DND-41 (cell line): ENCODE measurements at regions not wholly inside any gene's neighbourhood (a gene's known extent, or its start where the extent isn't known, plus 50 kb on each side); places are given as distances from the start of the nearest gene placed in this dataset.
"Not testable (repeated sequence)": the region's sequence is repeated elsewhere in the genome, so short reads cannot be mapped to it uniquely, and the experiment has no call there.

ENCODE experiments used
- ATAC-seq: fragments of 200-7000 bp; cut with Tn5 transposase; 3 replicates; pipeline ENCODE4 v1.9.1; 2021; ENCODE audit warnings: low read depth; ENCODE audit not compliant: insufficient read depth
- DNase-seq: peaks from one replicate; pipeline ENCODE4 v3.0.0-alpha.2; 2020
- H2AFZ ChIP-seq: 2 replicates; pipeline ENCODE4 v1.6.0; 2012; ENCODE audit warnings: low read depth, low read length
- H3K27ac ChIP-seq: 2 replicates; pipeline ENCODE4 v1.5.1; 2012; ENCODE audit warnings: low read length, inconsistent platforms
- H3K27me3 ChIP-seq: fragments of 200-600 bp; sonication (generic); 2 replicates; pipeline ENCODE4 v1.6.0; 2012; ENCODE audit warnings: low read length, mild to moderate bottlenecking, inconsistent platforms; ENCODE audit not compliant: insufficient read depth, poor library complexity
- H3K36me3 ChIP-seq: 2 replicates; pipeline ENCODE4 v1.5.1; 2012; ENCODE audit warnings: low read length, inconsistent platforms; ENCODE audit not compliant: insufficient read depth
- H3K4me1 ChIP-seq: 2 replicates; pipeline ENCODE4 v1.5.1; 2012; ENCODE audit warnings: mild to moderate bottlenecking, low read length; ENCODE audit not compliant: insufficient read depth
- H3K4me2 ChIP-seq: 2 replicates; pipeline ENCODE4 v1.6.0; 2012; ENCODE audit warnings: mild to moderate bottlenecking, moderate library complexity, low read length, inconsistent platforms; ENCODE audit not compliant: insufficient read depth
- H3K4me3 ChIP-seq, 2 experiments: fragments of 200-600 bp in 1 of 2; shearing (Covaris generic) in 1 of 2; 2 replicates each; pipeline ENCODE4 v1.5.1; 2012 to 2016; ENCODE audit warnings: inconsistent platforms in 2 of 2, low read length in 2 of 2, mild to moderate bottlenecking in 2 of 2, low read depth in 1 of 2, moderate library complexity in 1 of 2
- H3K79me2 ChIP-seq: 2 replicates; pipeline ENCODE4 v1.6.0; 2012; ENCODE audit warnings: low read length, inconsistent platforms; ENCODE audit not compliant: insufficient read depth
- H3K9ac ChIP-seq: 2 replicates; pipeline ENCODE4 v1.6.0; 2012; ENCODE audit warnings: low read depth, mild to moderate bottlenecking, inconsistent platforms, low read length, moderate library complexity
- H3K9me3 ChIP-seq: 2 replicates; pipeline ENCODE4 v1.5.1; 2012; ENCODE audit warnings: low read length, moderate library complexity, mild to moderate bottlenecking, inconsistent platforms; ENCODE audit not compliant: insufficient read depth, severe bottlenecking
- H4K20me1 ChIP-seq: 2 replicates; pipeline ENCODE4 v1.6.0; 2012; ENCODE audit warnings: low read length; ENCODE audit not compliant: insufficient read depth
- CTCF ChIP-seq: IDR thresholded peaks from 2 replicates; pipeline ENCODE4 v1.5.1; 2012; ENCODE audit warnings: borderline replicate concordance, low read length, moderate library complexity, mild to moderate bottlenecking; ENCODE audit not compliant: poor library complexity, severe bottlenecking; ENCODE audit errors: extremely low read depth
- EZH2 ChIP-seq: IDR thresholded peaks from 3 replicates; pipeline ENCODE4 v1.6.1; 2012; ENCODE audit warnings: borderline replicate concordance, low read depth, mild to moderate bottlenecking, moderate library complexity, low read length, inconsistent platforms; ENCODE audit not compliant: severe bottlenecking

GRCh38 chr2:142710336-142710735 lies 167.1 kb upstream of the KYNU start:
- Histone ChIP-seq H3K4me3 (no peak overlapping the region), H3K27ac (no peak overlapping the region), H3K79me2 (no peaks in the 10 kb centered on the region), H3K4me1 (no peaks in the 10 kb centered on the region), H3K4me2 (no peak overlapping the region), H2AFZ (no peak overlapping the region), H3K9ac (no peak overlapping the region), H3K36me3 (no peaks in the 10 kb centered on the region), H3K27me3 (no peaks in the 10 kb centered on the region), H4K20me1 (no peaks in the 10 kb centered on the region), H3K9me3 (no peaks in the 10 kb centered on the region)
- DNase-seq, result no peak
- ATAC-seq, result no peak
- TF ChIP-seq CTCF (no peak), EZH2 (no peak)

- no peak for TF ChIP-seq EZH2
- TF ChIP-seq CTCF, result no peak
- Histone ChIP-seq H3K4me3 (no peak overlapping the region), H3K27me3 (no peaks in the 10 kb centered on the region), H3K27ac (no peak overlapping the region), H3K79me2 (no peaks in the 10 kb centered on the region), H3K36me3 (no peaks in the 10 kb centered on the region), H3K9ac (no peak overlapping the region), H3K9me3 (peaks cover 5% of the 10 kb centered on the region), H3K4me2 (no peak overlapping the region), H4K20me1 (no peaks in the 10 kb centered on the region), H3K4me1 (no peaks in the 10 kb centered on the region), H2AFZ (no peak overlapping the region)
- ATAC-seq (no peak), DNase-seq (no peak)
Observed at GRCh38 chr2:142707318-142707717, 170.1 kb upstream of the KYNU start.

GRCh38 chr2:142702397-142702796 lies 175.1 kb upstream of the KYNU start:
- not testable (repeated sequence) for H3K4me1 ChIP-seq, H3K27me3 ChIP-seq, H4K20me1 ChIP-seq, H3K4me3 ChIP-seq, H3K27ac ChIP-seq, H3K4me2 ChIP-seq, DNase-seq, H3K9me3 ChIP-seq, H3K79me2 ChIP-seq, ATAC-seq, H3K9ac ChIP-seq, H2AFZ ChIP-seq, H3K36me3 ChIP-seq

DNA sequence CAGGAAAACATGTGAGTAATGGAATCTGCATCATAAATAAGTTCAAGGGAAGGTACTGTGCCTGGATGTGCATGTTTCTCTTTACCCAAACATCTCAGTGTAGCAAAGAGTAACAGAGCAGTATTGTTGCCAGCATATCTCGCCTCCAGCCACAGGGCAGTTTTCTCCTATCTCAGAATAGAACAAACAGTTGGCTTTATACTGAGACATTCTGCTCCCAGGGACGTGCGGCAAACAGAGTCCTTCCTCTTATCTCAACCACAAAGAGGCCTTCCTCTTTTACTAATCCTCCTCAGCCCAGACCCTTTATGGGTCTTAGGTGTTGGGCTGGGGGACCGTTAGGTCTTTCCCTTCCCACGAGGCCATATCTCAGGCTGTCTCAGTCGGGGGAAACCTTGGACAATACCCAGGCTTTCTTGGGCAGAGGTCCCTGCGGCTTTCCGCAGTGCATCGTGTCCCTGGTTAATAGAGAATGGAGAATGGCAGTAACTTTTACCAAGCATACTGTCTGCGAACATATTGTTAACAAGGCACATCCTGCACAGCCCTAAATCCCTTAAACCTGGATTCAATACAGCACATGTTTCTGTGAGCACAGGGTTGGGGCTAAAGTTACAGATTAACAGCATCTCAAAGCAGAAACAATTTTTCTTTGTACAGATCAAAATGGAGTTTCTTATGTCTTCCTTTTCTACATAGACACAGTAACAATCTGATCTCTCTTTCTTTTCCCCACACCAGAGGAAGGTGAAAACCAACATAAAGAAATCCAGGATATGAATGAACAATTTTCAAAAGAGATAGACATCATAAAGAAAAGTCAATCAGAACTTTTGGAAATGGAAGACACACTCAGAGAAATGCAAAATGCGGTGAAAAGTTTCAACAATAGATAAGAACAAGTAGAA lies 181.9 kb upstream of the KYNU start:
- H3K27me3 ChIP-seq, H3K36me3 ChIP-seq, H3K4me2 ChIP-seq, H3K4me3 ChIP-seq, H4K20me1 ChIP-seq, H3K9me3 ChIP-seq, H3K4me1 ChIP-seq, H2AFZ ChIP-seq, H3K9ac ChIP-seq, ATAC-seq, H3K27ac ChIP-seq, DNase-seq, H3K79me2 ChIP-seq: not testable (repeated sequence)
